ENCODE measurements at regions not wholly inside any gene's neighbourhood (a gene's known extent, or its start where the extent isn't known, plus 50 kb on each side); places are given as distances from the start of the nearest gene placed in this dataset.

DNA sequence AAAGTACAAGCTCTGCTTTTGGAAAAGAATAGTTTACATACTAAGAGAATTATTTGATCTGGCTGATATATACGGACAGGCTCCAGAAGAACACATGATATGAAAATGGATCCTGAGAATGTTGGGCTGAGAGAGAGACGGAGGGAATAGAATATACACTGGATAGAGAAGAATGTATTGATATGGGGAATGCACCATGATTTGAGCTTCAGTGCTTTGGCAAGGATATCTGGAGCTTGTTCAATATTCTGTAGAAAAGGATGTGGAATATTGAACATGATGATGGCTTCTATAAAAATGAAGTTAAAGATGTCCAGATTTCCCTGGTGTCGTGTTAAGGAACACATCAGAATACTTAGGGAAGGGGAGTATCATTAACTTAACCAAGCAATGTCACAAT lies 280.5 kb upstream of the VLDLR start:
- H3K4me1 ChIP-seq (ENCODE audit: insufficient read depth, low read length): peaks cover 14% of the 10 kb centered on the region
- H3K36me3 ChIP-seq (ENCODE audit: insufficient read depth, low read length): no peaks in the 10 kb centered on the region
- H3K9me3 ChIP-seq (ENCODE audit: low read length): no peaks in the 10 kb centered on the region
- no peak overlapping the region for H3K9ac ChIP-seq (ENCODE audit: low read length)
- H3K27me3 ChIP-seq (ENCODE audit: control insufficient read depth in 1 of 2, insufficient read depth in 2 of 2, low read length in 2 of 2): no peaks in the 10 kb centered on the region
- H3K4me3 ChIP-seq (ENCODE audit: low read depth in 1 of 2, low read length in 2 of 2): no peak overlapping the region
- H3K27ac ChIP-seq (ENCODE audit: low read depth, low read length): no peak overlapping the region

DNA sequence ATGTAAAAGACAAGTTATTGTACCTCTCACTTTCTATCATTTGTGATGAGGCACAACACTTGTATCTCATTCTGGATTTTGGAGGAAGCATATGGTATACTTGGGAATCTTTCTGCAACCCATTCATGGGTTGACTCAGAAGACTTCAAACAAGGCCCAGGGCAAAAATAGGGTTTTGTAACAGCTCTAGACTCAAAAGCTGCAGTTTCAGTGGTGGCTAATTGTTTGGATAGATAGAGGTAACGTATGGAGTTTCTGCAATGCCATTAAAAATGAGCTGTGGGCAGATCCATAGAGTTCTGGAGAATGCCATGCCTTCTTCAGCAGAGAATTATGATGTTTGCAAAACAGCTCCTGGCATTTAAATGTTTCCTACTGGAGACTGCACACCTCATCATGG lies 279.6 kb upstream of the VLDLR start:
- Histone ChIP-seq H3K9ac (ENCODE audit: low read length) (no peak overlapping the region), H3K4me3 (ENCODE audit: low read depth in 1 of 2, low read length in 2 of 2) (no peak overlapping the region), H3K9me3 (ENCODE audit: low read length) (no peaks in the 10 kb centered on the region), H3K36me3 (ENCODE audit: insufficient read depth, low read length) (no peaks in the 10 kb centered on the region), H3K27ac (ENCODE audit: low read depth, low read length) (no peak overlapping the region), H3K4me1 (ENCODE audit: insufficient read depth, low read length) (peaks cover 14% of the 10 kb centered on the region), H3K27me3 (ENCODE audit: control insufficient read depth in 1 of 2, insufficient read depth in 2 of 2, low read length in 2 of 2) (no peaks in the 10 kb centered on the region)

DNA sequence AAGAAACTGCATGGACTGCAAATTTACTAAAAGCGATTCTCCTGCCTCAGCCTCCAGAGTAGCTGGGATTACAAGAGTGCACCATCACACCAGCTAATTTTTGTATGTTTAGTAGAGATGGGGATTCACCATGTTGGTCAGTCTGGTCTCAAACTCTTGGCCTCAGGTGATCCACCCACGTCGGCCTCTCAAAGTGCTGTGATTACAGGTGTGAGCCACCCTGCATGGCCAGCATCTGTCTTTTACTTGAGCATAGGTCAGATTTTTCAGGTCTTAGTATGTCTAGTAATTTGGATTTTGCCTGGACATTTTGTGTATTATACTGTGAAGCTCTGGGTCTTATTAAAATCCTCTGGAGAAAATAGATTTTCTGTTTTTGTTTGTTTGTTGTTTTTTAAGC lies 277.8 kb upstream of the VLDLR start:
- H3K27ac ChIP-seq (ENCODE audit: low read depth, low read length): no peak overlapping the region
- H3K9ac ChIP-seq (ENCODE audit: low read length): no peak overlapping the region
- H3K4me3 ChIP-seq (ENCODE audit: low read depth in 1 of 2, low read length in 2 of 2): no peak overlapping the region
- no peaks in the 10 kb centered on the region for H3K27me3 ChIP-seq (ENCODE audit: control insufficient read depth in 1 of 2, insufficient read depth in 2 of 2, low read length in 2 of 2)
- H3K4me1 ChIP-seq (ENCODE audit: insufficient read depth, low read length): no peaks in the 10 kb centered on the region
- no peaks in the 10 kb centered on the region for H3K36me3 ChIP-seq (ENCODE audit: insufficient read depth, low read length)
- no peaks in the 10 kb centered on the region for H3K9me3 ChIP-seq (ENCODE audit: low read length)

DNA sequence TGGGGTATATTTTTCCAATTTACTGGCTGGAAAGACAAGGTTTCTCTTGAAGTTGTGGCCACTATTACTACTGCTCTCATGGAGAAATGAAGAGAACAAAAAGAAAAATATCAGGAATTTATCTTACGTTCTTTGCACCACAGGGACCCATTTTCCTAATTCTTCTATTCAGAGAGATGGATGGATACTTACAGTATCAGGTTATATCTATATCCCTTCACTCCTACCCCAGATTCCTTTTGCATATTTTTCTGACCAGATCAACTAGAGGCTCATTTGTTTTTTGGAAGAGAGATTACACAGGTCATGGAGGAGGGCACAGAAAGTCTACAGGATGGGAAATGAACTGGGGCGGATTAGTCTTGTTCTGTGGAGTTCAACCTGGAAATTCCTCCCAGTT lies 277.2 kb upstream of the VLDLR start:
- Histone ChIP-seq H3K27me3 (ENCODE audit: control insufficient read depth in 1 of 2, insufficient read depth in 2 of 2, low read length in 2 of 2) (no peaks in the 10 kb centered on the region), H3K4me3 (ENCODE audit: low read depth in 1 of 2, low read length in 2 of 2) (no peak overlapping the region), H3K9me3 (ENCODE audit: low read length) (no peaks in the 10 kb centered on the region), H3K27ac (ENCODE audit: low read depth, low read length) (no peak overlapping the region), H3K36me3 (ENCODE audit: insufficient read depth, low read length) (no peaks in the 10 kb centered on the region), H3K4me1 (ENCODE audit: insufficient read depth, low read length) (no peaks in the 10 kb centered on the region), H3K9ac (ENCODE audit: low read length) (no peak overlapping the region)

DNA sequence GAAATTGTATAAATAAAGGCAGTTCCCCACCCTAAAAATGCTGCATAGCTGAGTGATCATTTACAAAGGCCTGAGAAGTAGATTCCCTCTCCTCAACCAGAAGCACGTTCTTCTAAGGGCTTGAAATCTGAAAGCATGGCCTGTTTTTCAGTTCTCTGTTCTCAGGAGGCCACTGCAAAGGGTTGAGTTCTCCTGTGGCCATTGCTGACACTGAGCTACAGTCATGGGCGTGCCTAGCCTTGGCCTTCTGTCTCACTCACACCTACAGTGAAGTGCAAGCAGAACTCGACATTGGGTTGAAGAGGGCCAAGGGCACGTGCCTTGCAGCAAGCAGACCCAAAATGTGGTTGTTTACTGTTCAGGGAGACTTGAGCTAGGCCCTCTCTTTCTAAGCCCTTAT lies 276.6 kb upstream of the VLDLR start:
- H3K27me3 ChIP-seq (ENCODE audit: control insufficient read depth in 1 of 2, insufficient read depth in 2 of 2, low read length in 2 of 2): no peaks in the 10 kb centered on the region
- H3K4me3 ChIP-seq (ENCODE audit: low read depth in 1 of 2, low read length in 2 of 2): no peak overlapping the region
- H3K9ac ChIP-seq (ENCODE audit: low read length): no peak overlapping the region
- H3K4me1 ChIP-seq (ENCODE audit: insufficient read depth, low read length): no peaks in the 10 kb centered on the region
- H3K27ac ChIP-seq (ENCODE audit: low read depth, low read length): no peak overlapping the region
- no peaks in the 10 kb centered on the region for H3K36me3 ChIP-seq (ENCODE audit: insufficient read depth, low read length)
- H3K9me3 ChIP-seq (ENCODE audit: low read length): no peaks in the 10 kb centered on the region

DNA sequence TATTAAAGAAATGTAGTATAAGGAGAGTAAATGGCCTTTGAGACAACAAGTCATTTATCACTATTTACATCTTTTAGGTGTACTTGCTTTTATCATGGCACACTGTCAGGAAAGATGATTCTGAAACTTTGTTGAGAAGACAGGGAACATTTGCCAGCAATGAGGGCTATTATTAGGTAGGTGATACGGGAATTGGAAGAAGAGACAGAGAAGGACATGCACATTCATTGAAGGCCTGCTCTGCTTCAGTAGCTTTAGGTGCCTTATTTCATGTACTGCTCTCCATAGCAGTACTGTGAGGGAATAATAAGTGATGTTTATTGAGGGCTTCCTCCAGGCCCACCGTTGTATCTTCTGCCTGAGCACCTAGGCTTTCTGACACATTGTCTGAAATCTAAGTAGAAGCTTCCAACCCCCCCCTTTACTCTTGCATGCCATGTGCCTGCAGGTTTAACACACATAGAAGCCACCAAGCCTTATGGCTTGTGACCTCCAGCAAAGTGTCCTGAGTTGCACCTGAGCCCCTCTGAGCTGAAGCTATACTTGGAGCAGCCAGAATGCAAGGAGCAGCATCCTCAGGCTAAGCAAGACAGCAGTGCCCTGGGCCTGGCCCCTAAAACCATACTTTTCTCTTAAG lies 275.2 kb upstream of the VLDLR start:
- Histone ChIP-seq H3K36me3 (ENCODE audit: insufficient read depth, low read length) (no peaks in the 10 kb centered on the region), H3K4me3 (ENCODE audit: low read depth in 1 of 2, low read length in 2 of 2) (no peak overlapping the region), H3K9me3 (ENCODE audit: low read length) (no peaks in the 10 kb centered on the region), H3K27ac (ENCODE audit: low read depth, low read length) (no peak overlapping the region), H3K9ac (ENCODE audit: low read length) (no peak overlapping the region), H3K27me3 (ENCODE audit: control insufficient read depth in 1 of 2, insufficient read depth in 2 of 2, low read length in 2 of 2) (no peaks in the 10 kb centered on the region), H3K4me1 (ENCODE audit: insufficient read depth, low read length) (no peaks in the 10 kb centered on the region)

DNA sequence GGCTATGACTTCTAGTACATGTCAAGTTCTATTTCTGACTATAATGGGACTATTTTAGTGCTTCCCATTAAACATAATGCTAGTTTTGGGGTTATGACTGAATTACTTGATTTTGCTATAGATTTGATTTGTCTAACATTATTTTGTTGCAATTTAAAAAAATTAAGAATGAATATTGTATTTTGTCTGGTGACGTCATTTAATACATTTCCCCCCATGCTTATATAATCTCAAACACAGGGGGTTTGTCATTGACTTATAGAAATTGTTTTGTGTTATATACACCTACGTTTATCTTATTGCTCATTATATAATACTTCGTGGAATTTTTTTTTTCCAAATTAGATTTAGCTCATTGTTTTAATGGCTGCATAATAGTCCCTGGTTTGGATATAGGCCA lies 270.3 kb upstream of the VLDLR start:
- Histone ChIP-seq H3K4me3 (ENCODE audit: low read depth in 1 of 2, low read length in 2 of 2) (no peak overlapping the region), H3K27ac (ENCODE audit: low read depth, low read length) (no peak overlapping the region), H3K4me1 (ENCODE audit: insufficient read depth, low read length) (no peaks in the 10 kb centered on the region), H3K9me3 (ENCODE audit: low read length) (no peaks in the 10 kb centered on the region), H3K36me3 (ENCODE audit: insufficient read depth, low read length) (no peaks in the 10 kb centered on the region), H3K27me3 (ENCODE audit: control insufficient read depth in 1 of 2, insufficient read depth in 2 of 2, low read length in 2 of 2) (no peaks in the 10 kb centered on the region), H3K9ac (ENCODE audit: low read length) (no peak overlapping the region)

DNA sequence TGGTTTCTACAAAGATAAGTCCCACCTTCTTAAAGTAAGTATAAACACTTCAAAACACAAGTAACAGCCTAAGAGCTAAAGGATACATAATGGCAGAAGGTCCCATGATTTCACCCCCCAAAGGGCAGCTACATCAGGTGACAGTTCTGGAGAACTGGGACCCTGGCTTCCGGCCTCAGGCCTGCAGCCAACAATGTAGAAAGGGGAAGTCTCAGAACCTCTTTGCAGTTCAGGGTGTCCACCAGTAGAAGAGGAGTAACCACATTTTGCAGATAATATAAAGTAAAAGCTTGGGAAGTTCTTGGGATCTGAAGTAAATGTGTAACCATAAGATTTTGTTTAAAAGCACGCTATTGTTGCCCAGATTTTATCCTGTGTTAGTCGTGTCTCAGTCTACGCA lies 267.4 kb upstream of the VLDLR start:
- Histone ChIP-seq H3K36me3 (ENCODE audit: insufficient read depth, low read length) (no peaks in the 10 kb centered on the region), H3K9me3 (ENCODE audit: low read length) (no peaks in the 10 kb centered on the region), H3K9ac (ENCODE audit: low read length) (no peak overlapping the region), H3K27ac (ENCODE audit: low read depth, low read length) (no peak overlapping the region), H3K4me1 (ENCODE audit: insufficient read depth, low read length) (no peaks in the 10 kb centered on the region), H3K4me3 (ENCODE audit: low read depth in 1 of 2, low read length in 2 of 2) (no peak overlapping the region), H3K27me3 (ENCODE audit: control insufficient read depth in 1 of 2, insufficient read depth in 2 of 2, low read length in 2 of 2) (no peaks in the 10 kb centered on the region)

DNA sequence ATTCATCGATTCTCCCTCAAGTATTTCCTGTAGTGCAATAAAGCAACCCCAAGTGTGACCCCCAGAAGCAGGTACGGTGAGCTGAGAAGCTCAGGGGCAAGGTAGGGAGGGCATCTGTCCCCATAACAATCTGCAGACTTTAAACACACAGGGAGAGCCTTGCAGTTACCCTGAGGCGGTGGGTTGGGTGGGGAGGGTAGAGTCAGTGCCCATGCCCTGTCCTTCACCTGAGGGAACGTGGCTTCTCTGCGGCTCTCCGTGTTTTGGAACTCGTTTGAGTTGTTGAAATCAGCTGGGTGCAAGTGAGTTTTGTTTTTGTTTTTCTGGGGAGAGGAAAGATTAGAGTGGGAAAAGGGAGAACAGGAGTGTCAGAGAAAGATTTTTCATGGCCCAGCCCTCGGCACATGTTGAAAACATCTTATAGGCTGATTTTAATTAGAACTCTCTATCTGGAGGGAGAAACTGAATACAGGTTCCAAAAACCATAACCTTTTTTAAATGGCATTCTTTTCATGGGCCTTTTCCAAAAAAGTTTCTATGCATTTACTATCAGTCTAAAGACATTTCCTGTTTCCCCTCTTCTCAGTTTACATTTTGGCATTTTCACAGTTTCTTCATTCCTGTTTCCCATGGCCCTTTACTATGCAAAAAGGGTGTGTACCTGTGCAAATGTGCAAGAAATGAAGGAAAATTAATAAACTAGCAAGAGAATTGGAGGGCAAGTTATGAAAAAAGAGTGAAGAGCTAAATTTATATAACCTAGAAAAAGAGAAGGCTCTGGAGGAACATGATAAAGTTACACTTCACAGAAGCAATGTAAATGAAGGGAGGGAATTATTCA lies 266.5 kb upstream of the VLDLR start:
- no peaks in the 10 kb centered on the region for H3K4me1 ChIP-seq (ENCODE audit: insufficient read depth, low read length)
- no peaks in the 10 kb centered on the region for H3K36me3 ChIP-seq (ENCODE audit: insufficient read depth, low read length)
- H3K4me3 ChIP-seq (ENCODE audit: low read depth in 1 of 2, low read length in 2 of 2): no peak overlapping the region
- H3K9ac ChIP-seq (ENCODE audit: low read length): no peak overlapping the region
- no peaks in the 10 kb centered on the region for H3K27me3 ChIP-seq (ENCODE audit: control insufficient read depth in 1 of 2, insufficient read depth in 2 of 2, low read length in 2 of 2)
- H3K9me3 ChIP-seq (ENCODE audit: low read length): no peaks in the 10 kb centered on the region
- H3K27ac ChIP-seq (ENCODE audit: low read depth, low read length): no peak overlapping the region

DNA sequence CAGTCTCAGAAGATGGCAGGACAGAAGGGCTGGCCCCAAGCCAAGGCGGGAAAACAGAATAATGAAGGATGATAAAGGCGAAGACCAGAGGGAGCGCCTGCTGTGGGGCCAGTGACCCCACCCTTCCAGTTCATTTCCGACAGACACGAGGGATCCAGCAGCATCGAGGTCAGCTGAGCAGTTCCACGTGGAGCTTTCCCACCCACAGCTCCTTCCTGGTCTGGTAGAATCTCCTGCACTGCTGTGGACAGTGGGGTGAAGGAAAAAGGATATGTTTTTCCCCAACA lies 265.9 kb upstream of the VLDLR start:
- no peaks in the 10 kb centered on the region for H3K27me3 ChIP-seq (ENCODE audit: control insufficient read depth in 1 of 2, insufficient read depth in 2 of 2, low read length in 2 of 2)
- H3K36me3 ChIP-seq (ENCODE audit: insufficient read depth, low read length): no peaks in the 10 kb centered on the region
- H3K27ac ChIP-seq (ENCODE audit: low read depth, low read length): no peak overlapping the region
- no peak overlapping the region for H3K4me3 ChIP-seq (ENCODE audit: low read depth in 1 of 2, low read length in 2 of 2)
- no peak overlapping the region for H3K9ac ChIP-seq (ENCODE audit: low read length)
- H3K9me3 ChIP-seq (ENCODE audit: low read length): no peaks in the 10 kb centered on the region
- no peaks in the 10 kb centered on the region for H3K4me1 ChIP-seq (ENCODE audit: insufficient read depth, low read length)

DNA sequence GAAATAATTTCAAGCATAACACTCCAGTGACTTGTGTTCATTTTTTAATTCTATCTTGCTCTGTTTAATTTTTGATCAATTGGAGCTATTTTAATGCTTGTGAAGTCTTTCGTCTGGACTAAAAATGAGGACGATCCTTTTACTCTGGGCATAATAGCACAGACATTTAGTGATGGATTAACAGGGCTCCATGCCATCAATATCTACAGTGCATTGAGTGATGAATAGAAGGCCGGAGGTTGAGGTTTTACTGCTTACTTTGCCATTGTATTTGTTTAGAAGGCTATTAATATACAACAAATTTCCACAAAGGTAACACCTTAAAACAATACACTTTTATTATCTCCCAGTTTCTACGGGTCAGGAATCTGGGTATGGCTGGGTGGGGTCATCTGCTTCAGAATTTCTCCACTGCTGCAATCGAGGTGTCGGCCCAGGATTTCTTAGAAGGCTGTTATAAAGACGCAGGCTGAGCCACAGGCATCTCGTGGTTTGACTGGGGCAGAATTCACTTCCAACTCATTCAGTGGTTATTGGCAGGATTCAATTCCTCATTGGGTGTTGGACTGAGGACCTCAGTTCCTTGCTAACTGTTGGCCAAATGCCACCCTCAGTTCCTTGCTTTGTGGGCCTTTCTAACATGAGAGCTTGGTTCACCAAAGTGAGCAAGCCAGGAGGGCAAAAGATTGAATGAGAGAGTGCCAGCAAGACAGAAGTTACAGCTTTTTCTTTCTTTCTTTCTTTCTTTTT lies 265.4 kb upstream of the VLDLR start:
- Histone ChIP-seq H3K36me3 (ENCODE audit: insufficient read depth, low read length) (no peaks in the 10 kb centered on the region), H3K27me3 (ENCODE audit: control insufficient read depth in 1 of 2, insufficient read depth in 2 of 2, low read length in 2 of 2) (no peaks in the 10 kb centered on the region), H3K4me3 (ENCODE audit: low read depth in 1 of 2, low read length in 2 of 2) (no peak overlapping the region), H3K9ac (ENCODE audit: low read length) (no peak overlapping the region), H3K4me1 (ENCODE audit: insufficient read depth, low read length) (no peaks in the 10 kb centered on the region), H3K27ac (ENCODE audit: low read depth, low read length) (no peak overlapping the region), H3K9me3 (ENCODE audit: low read length) (no peaks in the 10 kb centered on the region)

All from muscle layer of colon (tissue), 2 donors.